ENCODE measurements at regions not wholly inside any gene's neighbourhood (a gene's known extent, or its start where the extent isn't known, plus 50 kb on each side); places are given as distances from the start of the nearest gene placed in this dataset.

DNA sequence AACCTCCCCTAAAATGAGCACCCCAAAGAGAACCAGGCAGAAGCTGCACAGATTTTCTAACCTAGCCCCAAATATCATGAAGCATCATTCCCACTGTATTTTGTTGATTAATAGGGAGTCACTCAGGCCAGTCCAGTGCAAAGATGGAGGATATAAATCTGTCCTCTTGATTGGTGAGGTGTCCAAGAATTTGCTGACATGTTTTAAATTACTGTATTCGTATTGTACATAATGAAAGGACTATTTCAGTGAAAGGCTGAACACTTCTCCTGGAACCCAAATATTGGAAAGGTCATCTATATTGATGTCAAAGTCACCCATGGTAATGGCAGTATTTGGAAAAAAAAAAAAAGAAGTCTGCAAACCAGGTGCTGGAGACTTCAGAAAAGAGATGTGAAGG lies 477.5 kb downstream of the RMST start:
- TF ChIP-seq, protein P1, sequence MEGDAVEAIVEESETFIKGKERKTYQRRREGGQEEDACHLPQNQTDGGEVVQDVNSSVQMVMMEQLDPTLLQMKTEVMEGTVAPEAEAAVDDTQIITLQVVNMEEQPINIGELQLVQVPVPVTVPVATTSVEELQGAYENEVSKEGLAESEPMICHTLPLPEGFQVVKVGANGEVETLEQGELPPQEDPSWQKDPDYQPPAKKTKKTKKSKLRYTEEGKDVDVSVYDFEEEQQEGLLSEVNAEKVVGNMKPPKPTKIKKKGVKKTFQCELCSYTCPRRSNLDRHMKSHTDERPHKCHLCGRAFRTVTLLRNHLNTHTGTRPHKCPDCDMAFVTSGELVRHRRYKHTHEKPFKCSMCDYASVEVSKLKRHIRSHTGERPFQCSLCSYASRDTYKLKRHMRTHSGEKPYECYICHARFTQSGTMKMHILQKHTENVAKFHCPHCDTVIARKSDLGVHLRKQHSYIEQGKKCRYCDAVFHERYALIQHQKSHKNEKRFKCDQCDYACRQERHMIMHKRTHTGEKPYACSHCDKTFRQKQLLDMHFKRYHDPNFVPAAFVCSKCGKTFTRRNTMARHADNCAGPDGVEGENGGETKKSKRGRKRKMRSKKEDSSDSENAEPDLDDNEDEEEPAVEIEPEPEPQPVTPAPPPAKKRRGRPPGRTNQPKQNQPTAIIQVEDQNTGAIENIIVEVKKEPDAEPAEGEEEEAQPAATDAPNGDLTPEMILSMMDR (IDR thresholded peaks at IDR 0.05) = no peak
- TF ChIP-seq POLR2A (IDR thresholded peaks at IDR 0.05) = no peak
- TF ChIP-seq EP300 (IDR thresholded peaks at IDR 0.05) = no peak

Measured in tibial nerve (tissue), 4 donors.